ENCODE measurements at regions not wholly inside any gene's neighbourhood (a gene's known extent, or its start where the extent isn't known, plus 50 kb on each side); places are given as distances from the start of the nearest gene placed in this dataset.

GRCh38 chr10:33758299-33758698, 423.8 kb upstream of the NRP1 start:
- DNase-seq (ENCODE audit: low spot score) = no peak

GRCh38 chr10:33754052-33754451, 419.6 kb upstream of the NRP1 start:
- no peak for DNase-seq (ENCODE audit: low spot score)
- ATAC-seq = no peak

More at GRCh38 chr10:33758299-33758698, 423.8 kb upstream of the NRP1 start:
- ATAC-seq = no peak

- no peak for ATAC-seq
- no peak for DNase-seq (ENCODE audit: low spot score)
Measured at GRCh38 chr10:33753389-33753788, 418.9 kb upstream of the NRP1 start.

GRCh38 chr10:33749790-33750189, 415.3 kb upstream of the NRP1 start:
- ATAC-seq = no peak

GRCh38 chr10:33749067-33749735, 414.7 kb upstream of the NRP1 start:
- ATAC-seq (peak; percentile 53), DNase-seq (ENCODE audit: low spot score) (no peak)

More at GRCh38 chr10:33749790-33750189, 415.3 kb upstream of the NRP1 start:
- DNase-seq (ENCODE audit: low spot score) = no peak

GRCh38 chr10:33746836-33747268, 412.4 kb upstream of the NRP1 start:
- DNase-seq (ENCODE audit: low spot score) (no peak), ATAC-seq (no peak)

- ATAC-seq (no peak), DNase-seq (ENCODE audit: low spot score) (no peak)
Measured at GRCh38 chr10:33746186-33746585, 411.7 kb upstream of the NRP1 start.

GRCh38 chr10:33743429-33743857, 409.0 kb upstream of the NRP1 start:
- no peak for DNase-seq (ENCODE audit: low spot score)
- ATAC-seq = no peak

- no peak for ATAC-seq
- no peak for DNase-seq (ENCODE audit: low spot score)
Measured at GRCh38 chr10:33739031-33739430, 404.6 kb upstream of the NRP1 start.

- ATAC-seq (no peak), DNase-seq (ENCODE audit: low spot score) (no peak)
Measured at GRCh38 chr10:33735464-33735923, 401.0 kb upstream of the NRP1 start.

- no peak for DNase-seq (ENCODE audit: low spot score)
- no peak for ATAC-seq
Measured at GRCh38 chr10:33734393-33735155, 400.1 kb upstream of the NRP1 start.

GRCh38 chr10:33733058-33733457, 398.6 kb upstream of the NRP1 start:
- ATAC-seq = no peak

GRCh38 chr10:33732161-33732680, 397.8 kb upstream of the NRP1 start:
- DNase-seq (ENCODE audit: low spot score) = no peak
- no peak for ATAC-seq

More at GRCh38 chr10:33733058-33733457, 398.6 kb upstream of the NRP1 start:
- no peak for DNase-seq (ENCODE audit: low spot score)

GRCh38 chr10:33731322-33731721, 396.9 kb upstream of the NRP1 start:
- ATAC-seq (no peak), DNase-seq (ENCODE audit: low spot score) (no peak)

GRCh38 chr10:33725430-33725829, 391.0 kb upstream of the NRP1 start:
- DNase-seq (ENCODE audit: low spot score) = no peak
- ATAC-seq = no peak

GRCh38 chr10:33723181-33723580, 388.7 kb upstream of the NRP1 start:
- DNase-seq (ENCODE audit: low spot score) = no peak
- ATAC-seq = no peak

GRCh38 chr10:33722067-33722466, 387.6 kb upstream of the NRP1 start:
- ATAC-seq (no peak), DNase-seq (ENCODE audit: low spot score) (no peak)

- ATAC-seq = no peak
- DNase-seq (ENCODE audit: low spot score) = no peak
Measured at GRCh38 chr10:33721509-33721908, 387.0 kb upstream of the NRP1 start.

- DNase-seq (ENCODE audit: low spot score) = no peak
- ATAC-seq = no peak
Measured at GRCh38 chr10:33720161-33720560, 385.7 kb upstream of the NRP1 start.

GRCh38 chr10:33719005-33719703, 384.7 kb upstream of the NRP1 start:
- ATAC-seq = peak; percentile 21
- no peak for DNase-seq (ENCODE audit: low spot score)

GRCh38 chr10:33716501-33717267, 382.2 kb upstream of the NRP1 start:
- DNase-seq (ENCODE audit: low spot score) = no peak
- ATAC-seq = no peak

All from left lobe of liver (tissue), 2 donors.